Large intestine (tissue), 3 donors: ENCODE measurements at regions not wholly inside any gene's neighbourhood (a gene's known extent, or its start where the extent isn't known, plus 50 kb on each side); places are given as distances from the start of the nearest gene placed in this dataset.
"Not testable (repeated sequence)": the region's sequence is repeated elsewhere in the genome, so short reads cannot be mapped to it uniquely, and the experiment has no call there.

ENCODE experiments used
- DNase-seq, 2 donors: peaks; one replicate each; pipeline versions ENCODE4 v3.0.0 to v3.0.0-alpha.2; 2013
- H3K27ac ChIP-seq: one replicate; pipeline ENCODE4 v1.5.1; 2013; ENCODE audit warnings: low read length
- H3K27me3 ChIP-seq: 2 replicates; pipeline ENCODE4 v1.6.1; 2013; ENCODE audit warnings: low read length; ENCODE audit not compliant: control insufficient read depth, insufficient read depth
- H3K36me3 ChIP-seq: 2 replicates; pipeline ENCODE4 v1.6.1; 2013; ENCODE audit warnings: low read length; ENCODE audit not compliant: control insufficient read depth, insufficient read depth
- H3K4me1 ChIP-seq: one replicate; pipeline ENCODE4 v1.6.1; 2013; ENCODE audit warnings: low read length; ENCODE audit not compliant: control insufficient read depth, insufficient read depth
- H3K4me3 ChIP-seq: one replicate; pipeline ENCODE4 v1.5.1; 2013; ENCODE audit warnings: low read length
- H3K9me3 ChIP-seq: one replicate; pipeline ENCODE4 v1.6.1; 2013; ENCODE audit warnings: mild to moderate bottlenecking, low read depth, low read length, moderate library complexity; ENCODE audit not compliant: control insufficient read depth
- WGBS: methylation state at CpG from one replicate; pipeline ENCODE4 v1.1.5; 2013; ENCODE audit warnings: low lambda C conversion rate; ENCODE audit not compliant: insufficient coverage; 5-methylcytosine and 5-hydroxymethylcytosine counted together

DNA sequence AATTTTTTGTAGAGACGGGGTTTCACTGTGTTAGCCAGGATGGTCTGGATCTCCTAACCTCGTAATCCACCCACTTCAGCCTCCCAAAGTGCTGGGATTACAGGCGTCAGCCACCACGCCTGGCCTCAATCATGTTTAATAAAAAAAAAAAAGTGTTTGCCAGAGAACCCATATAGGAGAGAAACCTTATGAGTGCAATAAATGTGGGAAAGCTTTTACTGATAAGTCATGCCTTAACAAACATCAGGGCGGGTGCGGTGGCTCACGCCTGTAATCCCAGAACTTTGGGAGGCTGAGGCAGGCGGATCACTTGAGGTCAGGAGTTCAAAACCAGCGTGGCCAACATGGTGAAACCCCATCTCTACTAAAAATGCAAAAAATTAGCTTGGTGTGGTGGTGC lies 110.9 kb upstream of the PPP2R5A start:
- not testable (repeated sequence) for H3K9me3 ChIP-seq, H3K27ac ChIP-seq

DNA sequence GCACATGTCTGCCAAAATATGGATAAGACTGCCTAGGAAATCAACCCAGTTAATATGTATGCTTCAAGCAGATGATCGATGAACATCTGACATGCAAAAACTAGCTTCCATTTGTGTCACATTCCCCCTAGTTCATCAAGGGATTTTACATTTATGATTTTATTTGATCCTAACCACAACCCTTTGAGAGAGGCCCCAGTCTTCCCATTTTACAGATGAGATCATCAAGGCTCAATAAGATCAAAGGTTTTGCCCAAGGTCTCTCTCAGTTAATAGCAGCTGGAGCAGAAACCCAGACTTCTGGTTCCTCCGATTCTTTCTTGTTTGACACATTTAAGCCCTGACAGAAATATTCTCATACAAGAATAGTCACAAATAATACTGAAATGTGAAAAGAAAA lies 107.7 kb upstream of the PPP2R5A start:
- Histone ChIP-seq H3K4me1 (peaks cover 7% of the 10 kb centered on the region), H3K27me3 (no peaks in the 10 kb centered on the region), H3K4me3 (no peak overlapping the region), H3K36me3 (no peaks in the 10 kb centered on the region), H3K9me3 (no peaks in the 10 kb centered on the region), H3K27ac (no peak overlapping the region)
- WGBS = 100% methylated on average over 1 of the region's 2 CpGs
- no peak for DNase-seq

More for the DNA sequence above, 110.9 kb upstream of the PPP2R5A start:
- DNase-seq, H3K36me3 ChIP-seq, H3K27me3 ChIP-seq, H3K4me1 ChIP-seq, H3K4me3 ChIP-seq: not testable (repeated sequence)
- no CpG with 5 or more reads among the region's 9 CpGs for WGBS

DNA sequence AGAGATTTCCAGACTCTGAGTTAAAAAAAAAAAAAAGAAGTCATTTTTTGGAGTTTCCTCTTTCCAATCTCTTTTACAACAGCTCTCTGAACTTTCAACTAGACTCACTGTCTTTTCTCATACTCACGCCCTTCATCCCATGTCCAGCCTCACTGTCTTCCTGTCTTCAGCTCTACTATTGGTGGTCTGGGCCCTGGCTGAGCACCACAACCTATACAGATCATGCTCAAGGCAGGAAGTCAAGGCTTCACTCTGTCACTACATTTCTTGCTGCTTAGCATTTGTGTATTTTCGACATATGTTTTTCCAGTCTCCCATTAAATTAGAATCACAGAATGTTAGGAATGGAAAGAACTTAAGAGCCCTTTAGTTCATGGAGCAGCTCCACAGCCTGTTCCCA lies 106.4 kb upstream of the PPP2R5A start:
- no peak overlapping the region for H3K27ac ChIP-seq
- H3K9me3 ChIP-seq = no peaks in the 10 kb centered on the region
- H3K36me3 ChIP-seq = no peaks in the 10 kb centered on the region
- no peak for DNase-seq
- WGBS = no CpG with 5 or more reads among the region's 2 CpGs
- H3K4me1 ChIP-seq = no peaks in the 10 kb centered on the region
- H3K27me3 ChIP-seq = no peaks in the 10 kb centered on the region
- no peak overlapping the region for H3K4me3 ChIP-seq

DNA sequence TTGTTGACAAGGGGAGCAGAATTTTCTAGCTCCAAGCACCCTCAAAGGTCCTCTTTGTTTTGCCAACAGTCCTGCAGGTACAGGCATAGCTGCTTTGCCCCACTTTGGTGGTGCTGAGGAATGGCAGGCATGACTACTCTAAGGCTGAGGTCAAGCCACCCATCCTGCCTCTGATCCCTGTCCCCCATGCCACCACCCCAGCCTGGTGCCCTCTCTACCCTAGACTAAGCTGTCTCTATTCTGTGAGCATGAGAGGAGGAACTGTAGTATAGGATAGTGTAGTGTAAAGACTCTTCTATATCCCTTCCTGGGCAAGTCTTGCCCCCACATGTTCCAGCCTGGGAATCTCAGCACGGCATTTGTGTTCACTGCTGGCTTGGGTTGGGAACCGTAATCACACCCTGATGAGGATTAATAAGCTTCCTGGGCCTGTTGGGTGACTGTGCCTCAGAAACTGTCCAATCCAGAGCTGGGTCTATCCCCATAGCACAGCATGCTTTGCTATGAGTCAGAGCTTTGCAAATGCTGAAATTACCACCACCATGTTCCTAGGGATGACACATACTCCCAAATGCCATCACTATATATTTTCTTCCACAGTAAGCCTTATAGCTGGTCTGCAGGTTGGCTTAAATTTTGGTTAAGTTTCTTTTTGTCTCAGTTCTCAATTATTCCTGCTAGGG lies 105.7 kb upstream of the PPP2R5A start:
- Histone ChIP-seq H3K27me3 (no peaks in the 10 kb centered on the region), H3K27ac (no peak overlapping the region), H3K9me3 (no peaks in the 10 kb centered on the region), H3K4me1 (no peaks in the 10 kb centered on the region), H3K36me3 (no peaks in the 10 kb centered on the region), H3K4me3 (no peak overlapping the region)
- no peak for DNase-seq
- no CpG with 5 or more reads among the region's 2 CpGs for WGBS

DNA sequence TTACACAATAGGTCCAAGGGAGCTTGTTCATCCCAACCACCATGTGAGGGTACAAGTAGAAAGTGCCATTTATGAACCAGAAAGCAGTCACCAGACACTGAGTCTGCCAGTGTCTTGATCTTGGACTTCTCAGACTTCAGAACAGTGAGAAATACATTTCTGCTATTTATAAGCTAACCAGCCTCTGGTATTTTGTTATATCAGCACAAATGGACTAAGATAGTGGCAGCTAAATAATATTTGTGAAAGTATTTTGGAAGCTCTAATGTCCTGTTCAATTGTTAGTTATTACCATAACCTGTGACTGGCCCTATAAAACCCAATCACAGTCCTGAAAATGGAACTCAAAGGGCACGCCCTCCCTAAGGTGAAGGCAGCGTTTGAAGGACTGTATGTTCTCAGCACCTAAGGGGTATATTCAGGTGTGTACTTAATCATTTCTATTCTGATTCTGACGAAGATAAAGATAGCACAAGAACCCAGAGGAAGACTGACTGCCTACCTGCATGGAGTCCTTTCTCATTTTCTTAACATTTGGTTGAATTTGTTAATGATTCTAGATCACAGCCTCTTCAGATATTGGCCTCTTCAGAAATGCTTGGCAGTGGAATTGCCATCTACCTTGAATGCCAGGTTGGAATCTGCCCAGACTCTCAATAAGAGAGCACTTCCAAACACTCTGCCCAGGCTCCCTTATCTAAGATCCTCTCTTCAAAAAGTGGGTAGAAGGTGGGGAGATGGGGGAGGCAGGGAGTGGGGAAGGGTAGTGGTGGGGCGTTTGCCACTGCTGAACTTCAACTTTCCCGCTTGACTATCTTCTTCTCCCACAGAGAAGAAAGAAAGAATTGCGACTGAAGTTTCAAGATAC lies 104.0 kb upstream of the PPP2R5A start:
- H3K9me3 ChIP-seq = no peaks in the 10 kb centered on the region
- H3K27me3 ChIP-seq = no peaks in the 10 kb centered on the region
- no peak overlapping the region for H3K4me3 ChIP-seq
- no peak overlapping the region for H3K27ac ChIP-seq
- no peaks in the 10 kb centered on the region for H3K36me3 ChIP-seq
- no peaks in the 10 kb centered on the region for H3K4me1 ChIP-seq
- WGBS = 86% methylated on average over 1 of the region's 6 CpGs
- DNase-seq = no peak

DNA sequence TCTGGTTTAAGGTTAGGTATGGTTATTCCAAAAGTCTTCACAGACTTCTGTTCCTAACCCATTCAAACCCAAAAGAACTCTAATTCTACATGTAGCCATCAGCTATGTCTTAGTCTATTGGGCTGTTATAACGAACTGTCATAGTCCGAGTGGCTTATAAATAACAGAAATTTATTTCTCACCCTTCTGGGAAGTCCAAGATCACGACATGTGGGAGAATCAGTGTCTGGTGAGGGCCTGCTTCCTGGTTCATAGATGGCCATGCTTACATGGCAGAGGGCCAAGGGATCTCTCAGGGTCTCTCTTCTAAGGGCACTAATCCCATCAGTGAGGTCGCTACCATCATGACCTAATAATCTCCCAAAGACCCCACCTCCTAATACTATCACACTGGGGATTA lies 103.0 kb upstream of the PPP2R5A start:
- DNase-seq = no peak
- Histone ChIP-seq H3K9me3 (no peaks in the 10 kb centered on the region), H3K27ac (no peak overlapping the region), H3K4me3 (no peak overlapping the region), H3K36me3 (no peaks in the 10 kb centered on the region), H3K4me1 (no peaks in the 10 kb centered on the region), H3K27me3 (no peaks in the 10 kb centered on the region)
- WGBS = 100% methylated on average over 1 of the region's 4 CpGs

DNA sequence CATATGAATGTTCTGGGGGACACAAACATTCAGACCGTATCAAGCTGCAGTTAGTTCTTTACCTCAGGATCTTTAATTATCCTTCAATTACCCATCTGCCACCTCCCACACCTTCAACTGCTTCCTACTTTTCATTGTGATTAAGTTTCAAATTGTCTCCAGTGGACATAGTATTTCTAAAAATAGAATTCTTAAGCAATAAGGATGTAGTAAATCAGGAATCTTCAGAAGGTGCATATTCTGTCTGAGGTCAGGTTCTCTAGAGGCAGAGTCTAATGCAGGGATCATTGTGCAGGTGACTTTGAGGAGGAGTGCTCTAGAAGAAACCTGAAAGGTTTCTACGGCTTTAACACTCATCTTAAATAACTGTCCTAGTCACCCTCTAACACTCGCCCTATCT lies 102.6 kb upstream of the PPP2R5A start:
- no CpG with 5 or more reads among the region's 3 CpGs for WGBS
- Histone ChIP-seq H3K4me1 (no peaks in the 10 kb centered on the region), H3K27me3 (no peaks in the 10 kb centered on the region), H3K36me3 (no peaks in the 10 kb centered on the region), H3K9me3 (no peaks in the 10 kb centered on the region), H3K27ac (no peak overlapping the region), H3K4me3 (no peak overlapping the region)
- peak; percentile 39 to 49 for DNase-seq

DNA sequence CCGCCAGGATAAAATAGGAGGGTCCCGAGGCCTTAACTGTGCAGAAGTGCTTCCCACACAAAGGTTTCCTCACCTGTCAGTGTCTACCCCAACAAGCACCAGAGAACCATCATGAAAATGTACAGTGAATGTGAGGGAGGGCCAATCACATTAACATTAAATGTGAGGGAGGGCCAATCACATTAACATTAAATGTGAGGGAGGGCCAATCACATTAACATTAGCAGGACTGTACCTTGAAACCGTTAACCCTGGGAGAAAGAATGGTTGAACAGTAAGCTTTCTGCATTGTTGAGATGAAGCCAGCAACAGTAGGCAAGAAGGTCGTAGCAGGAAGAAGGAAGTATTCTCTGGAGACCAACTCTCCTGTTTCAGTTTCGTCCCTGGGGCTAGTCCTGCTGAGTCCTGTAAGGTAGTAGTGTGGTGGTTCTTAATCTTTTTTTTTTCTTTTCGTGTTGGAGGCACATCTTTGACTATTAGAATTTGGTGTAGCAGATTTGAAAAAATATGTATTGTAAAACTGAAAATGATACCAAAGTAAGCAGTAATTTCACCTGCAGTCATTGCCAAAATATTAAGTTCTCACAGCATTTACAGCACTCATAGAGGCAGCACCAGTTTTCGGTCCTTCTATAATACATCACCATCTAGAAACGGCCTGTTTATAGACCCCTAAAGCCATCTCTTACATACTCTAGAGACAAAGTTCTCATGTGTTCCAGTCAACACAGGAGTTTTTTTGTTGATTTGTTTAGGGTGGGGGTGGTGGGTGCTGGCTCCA lies 98.6 kb upstream of the PPP2R5A start:
- no peaks in the 10 kb centered on the region for H3K4me1 ChIP-seq
- peaks cover 3% of the 10 kb centered on the region for H3K9me3 ChIP-seq
- peak; percentile 17 to 58 for DNase-seq
- H3K27ac ChIP-seq = no peak overlapping the region
- H3K27me3 ChIP-seq = no peaks in the 10 kb centered on the region
- H3K4me3 ChIP-seq = no peak overlapping the region
- no peaks in the 10 kb centered on the region for H3K36me3 ChIP-seq
- 80% methylated on average over 2 of the region's 8 CpGs for WGBS

DNA sequence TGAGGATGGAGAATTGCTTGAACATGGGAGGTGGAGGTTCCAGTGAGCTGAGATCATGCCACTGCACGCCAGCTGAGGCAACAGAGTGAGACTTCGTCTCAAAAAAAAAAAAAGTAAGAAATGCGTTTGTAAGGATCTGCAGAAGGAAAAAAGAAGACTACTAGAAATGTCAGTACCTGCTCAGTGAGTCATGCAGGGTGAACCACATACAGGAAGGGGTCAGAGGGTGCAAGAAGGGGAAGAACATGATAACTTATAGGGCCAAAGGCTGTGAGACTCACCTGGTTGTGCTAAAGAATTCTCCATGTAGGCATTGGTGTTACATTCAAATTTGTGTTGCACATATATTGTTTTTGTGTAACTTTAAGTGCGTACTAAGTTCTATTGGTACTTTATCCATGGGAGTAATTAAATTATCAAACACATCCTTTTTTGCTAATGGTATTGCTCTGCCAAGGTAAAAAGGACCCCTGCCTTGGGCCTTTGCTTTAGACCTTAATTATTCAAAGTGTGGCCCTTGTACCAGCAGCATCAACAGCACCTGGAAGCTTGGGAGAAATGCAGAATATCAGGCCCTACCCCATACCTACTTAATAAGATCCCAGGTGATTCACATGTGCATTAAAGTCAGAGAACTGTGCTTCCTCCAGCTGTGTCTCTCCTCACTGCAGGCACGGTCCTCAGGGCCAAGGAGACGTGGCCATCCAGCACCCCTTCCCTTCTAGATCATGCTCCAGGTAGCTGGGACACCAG lies 96.4 kb upstream of the PPP2R5A start:
- no peaks in the 10 kb centered on the region for H3K27me3 ChIP-seq
- H3K9me3 ChIP-seq = peaks cover 3% of the 10 kb centered on the region
- DNase-seq = no peak
- no peak overlapping the region for H3K27ac ChIP-seq
- H3K4me3 ChIP-seq = no peak overlapping the region
- H3K36me3 ChIP-seq = no peaks in the 10 kb centered on the region
- 93% methylated on average over 2 of the region's 6 CpGs for WGBS
- H3K4me1 ChIP-seq = no peaks in the 10 kb centered on the region

DNA sequence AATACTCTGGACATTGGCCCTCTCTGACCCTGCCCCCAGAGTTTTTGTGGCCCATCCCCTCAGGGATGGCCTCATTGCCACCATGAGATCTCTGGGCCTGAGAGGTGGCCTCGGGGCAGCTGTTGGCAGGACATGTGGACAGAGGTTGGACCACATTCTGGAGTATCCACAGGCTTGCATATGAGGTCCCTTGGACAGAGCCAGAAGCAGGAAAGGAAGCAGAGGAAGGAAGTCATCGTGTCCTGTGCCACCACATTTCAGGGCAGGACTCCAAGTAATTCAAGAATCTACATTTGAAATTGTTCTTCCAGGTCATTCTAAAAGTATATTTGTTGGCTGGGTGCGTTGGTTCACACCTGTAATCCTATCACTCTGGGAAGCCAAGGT lies 95.9 kb upstream of the PPP2R5A start:
- no peak overlapping the region for H3K4me3 ChIP-seq
- no peak for DNase-seq
- H3K36me3 ChIP-seq = no peaks in the 10 kb centered on the region
- no peaks in the 10 kb centered on the region for H3K4me1 ChIP-seq
- H3K9me3 ChIP-seq = peaks cover 3% of the 10 kb centered on the region
- no CpG with 5 or more reads among the region's 3 CpGs for WGBS
- H3K27ac ChIP-seq = no peak overlapping the region
- H3K27me3 ChIP-seq = no peaks in the 10 kb centered on the region
